Right ventricle myocardium superior (tissue), 1 donor: ENCODE measurements at regions not wholly inside any gene's neighbourhood (a gene's known extent, or its start where the extent isn't known, plus 50 kb on each side); places are given as distances from the start of the nearest gene placed in this dataset.

Source experiments
- ATAC-seq: fragments of 200-7000 bp; cut with Tn5 transposase; one replicate; pipeline ENCODE4 v1.9.1; 2020; ENCODE audit warnings: mild to moderate bottlenecking; ENCODE audit not compliant: poor library complexity
- DNase-seq: peaks from one replicate; pipeline ENCODE4 v3.0.0-alpha.2; 2020
- intact Hi-C: fragments of 100-400 bp; cut with DNase I; formaldehyde crosslinking; loops from one replicate; pipeline ENCODE4 v1.11.2; 2022
- donor health status: DM: no; HTN: yes; CAD: no; lungs with severe emphysema.

- intact Hi-C loops: no loop called here
- no peak for DNase-seq
- ATAC-seq: no peak
Measured at GRCh38 chr6:169316651-169317050, 63.0 kb upstream of the THBS2 start.

DNA sequence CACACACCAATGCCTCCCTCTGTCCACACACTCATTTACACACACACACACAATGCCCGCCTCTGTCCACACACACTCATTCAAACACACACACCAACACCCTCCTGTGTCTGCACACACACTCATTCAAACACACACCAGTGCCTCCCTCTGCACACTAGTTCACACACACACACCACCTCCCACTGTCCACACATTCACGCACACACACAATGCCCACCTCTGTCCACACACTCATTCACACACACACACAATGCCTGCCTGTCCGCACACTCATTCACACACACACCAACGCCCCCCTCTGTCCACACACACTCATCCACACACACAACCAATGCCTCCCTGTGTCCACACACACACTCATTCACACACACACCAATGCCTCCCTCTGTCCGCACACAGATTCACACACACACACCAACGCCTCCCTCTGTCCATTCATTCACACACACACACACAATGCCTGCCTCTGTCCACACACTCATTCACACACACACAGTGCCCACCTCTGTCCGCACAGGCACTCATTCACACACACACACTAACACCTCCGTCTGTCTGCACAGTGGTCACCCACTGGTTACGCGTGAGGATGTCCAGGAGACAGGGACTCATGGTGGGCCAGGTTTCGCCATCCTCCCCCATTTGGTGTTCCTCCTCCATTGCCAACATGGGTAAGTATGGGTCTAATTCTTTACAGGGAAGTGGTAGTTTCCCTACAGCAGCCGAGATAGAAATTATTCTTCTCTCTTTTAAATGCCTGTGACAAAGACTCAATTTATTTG lies 62.4 kb upstream of the THBS2 start:
- intact Hi-C loops: no loop called here
- ATAC-seq (no peak), DNase-seq (no peak)

DNA sequence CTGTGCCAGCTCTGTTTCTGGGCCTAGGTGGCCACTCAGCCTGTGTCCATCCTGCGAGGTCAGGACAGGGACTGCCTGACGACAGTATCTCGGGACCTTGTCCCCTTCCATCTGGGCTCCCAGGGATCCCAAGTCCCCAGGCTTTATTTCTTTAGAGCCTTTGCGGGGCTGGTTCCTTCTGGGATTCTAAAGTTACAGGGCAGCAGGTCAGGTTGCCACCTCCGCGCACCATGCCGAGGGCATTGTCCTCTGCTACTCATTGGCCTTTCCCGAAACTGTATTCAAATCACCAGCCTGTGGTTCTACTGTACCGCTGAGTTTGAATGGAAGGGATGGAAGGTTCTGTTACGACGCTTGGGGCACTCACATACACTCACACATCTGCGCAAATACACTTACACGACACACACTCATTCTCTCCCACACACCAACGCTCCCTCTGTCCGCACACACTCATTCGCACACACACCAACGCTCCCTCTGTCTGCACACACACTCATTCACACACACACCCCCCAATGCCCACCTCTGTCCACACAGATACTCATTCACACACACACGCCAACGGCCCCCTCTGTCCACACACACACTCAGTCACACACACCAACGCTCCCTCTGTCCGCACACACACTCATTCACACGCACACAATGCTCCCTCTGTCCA lies 59.8 kb upstream of the THBS2 start:
- no peak for DNase-seq
- intact Hi-C loops: no loop called here

GRCh38 chr6:169312658-169313346 lies 59.2 kb upstream of the THBS2 start:
- intact Hi-C loops: no loop called here
- ATAC-seq (peak; percentile 62), DNase-seq (no peak)

More for the DNA sequence above, 59.8 kb upstream of the THBS2 start:
- ATAC-seq: no peak

GRCh38 chr6:169310983-169311382 lies 57.3 kb upstream of the THBS2 start:
- DNase-seq (no peak), ATAC-seq (no peak)
- intact Hi-C loops: no loop called here
